ENCODE measurements at regions not wholly inside any gene's neighbourhood (a gene's known extent, or its start where the extent isn't known, plus 50 kb on each side); places are given as distances from the start of the nearest gene placed in this dataset.

- TF ChIP-seq POLR2AphosphoS5 (IDR thresholded peaks at IDR 0.05; ENCODE audit: low read depth, low read length) (no peak), POLR2A (IDR thresholded peaks at IDR 0.05; ENCODE audit: low read depth, low read length) (no peak)
Observed at GRCh38 chr2:211127501-211127900, 571.1 kb downstream of the CPS1 start.

Data from GM12892 (cell line).